Breast epithelium (tissue), 3 donors: ENCODE measurements at regions not wholly inside any gene's neighbourhood (a gene's known extent, or its start where the extent isn't known, plus 50 kb on each side); places are given as distances from the start of the nearest gene placed in this dataset.

Experiments used
- POLR2AphosphoS5 ChIP-seq, 3 donors: sonication (generic); formaldehyde crosslinking; IDR thresholded peaks; one replicate each; pipeline ENCODE4 v1.6.1; 2017; ENCODE audit warnings: antibody characterized with exemption in 3 of 3
- TF ChIP-seq, protein P1 (sequence below), 3 donors: fragments of 450-650 bp; IDR thresholded peaks; one replicate each; pipeline ENCODE4 v1.5.1; 2016 to 2017; ENCODE audit warnings: antibody characterized with exemption in 3 of 3, mild to moderate bottlenecking in 3 of 3, moderate library complexity in 3 of 3

DNA sequence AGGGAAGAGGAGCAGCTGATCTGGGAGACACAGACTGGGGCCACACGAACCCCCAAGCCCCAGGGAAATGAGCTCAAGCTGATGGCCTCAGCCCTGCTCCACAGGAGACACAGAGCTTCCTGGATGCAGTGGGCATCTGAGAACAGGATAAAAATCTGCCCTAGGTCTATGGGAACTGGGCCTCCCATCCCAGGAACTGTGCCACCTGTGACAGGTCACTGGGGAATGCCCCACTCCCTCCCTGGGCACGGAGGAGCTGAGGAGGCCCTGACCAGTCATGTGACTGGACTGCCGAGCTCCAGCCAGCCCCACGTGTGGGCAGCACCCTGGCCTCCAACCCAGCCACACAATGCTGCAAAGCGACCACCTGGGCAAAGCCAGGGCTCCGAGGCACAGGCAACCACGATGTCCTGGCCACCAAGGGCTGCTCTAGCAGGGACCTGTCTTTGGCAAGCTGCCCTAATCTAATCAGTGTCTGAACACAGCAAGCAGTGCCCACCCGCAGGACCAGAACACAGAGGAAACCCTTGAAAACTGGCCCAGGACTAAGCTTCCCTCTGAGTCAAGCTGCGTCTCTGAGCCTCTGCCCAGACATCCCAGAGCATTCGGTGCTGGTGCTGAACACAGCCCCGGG lies 57.8 kb upstream of the ID2 start:
- TF ChIP-seq, protein P1, sequence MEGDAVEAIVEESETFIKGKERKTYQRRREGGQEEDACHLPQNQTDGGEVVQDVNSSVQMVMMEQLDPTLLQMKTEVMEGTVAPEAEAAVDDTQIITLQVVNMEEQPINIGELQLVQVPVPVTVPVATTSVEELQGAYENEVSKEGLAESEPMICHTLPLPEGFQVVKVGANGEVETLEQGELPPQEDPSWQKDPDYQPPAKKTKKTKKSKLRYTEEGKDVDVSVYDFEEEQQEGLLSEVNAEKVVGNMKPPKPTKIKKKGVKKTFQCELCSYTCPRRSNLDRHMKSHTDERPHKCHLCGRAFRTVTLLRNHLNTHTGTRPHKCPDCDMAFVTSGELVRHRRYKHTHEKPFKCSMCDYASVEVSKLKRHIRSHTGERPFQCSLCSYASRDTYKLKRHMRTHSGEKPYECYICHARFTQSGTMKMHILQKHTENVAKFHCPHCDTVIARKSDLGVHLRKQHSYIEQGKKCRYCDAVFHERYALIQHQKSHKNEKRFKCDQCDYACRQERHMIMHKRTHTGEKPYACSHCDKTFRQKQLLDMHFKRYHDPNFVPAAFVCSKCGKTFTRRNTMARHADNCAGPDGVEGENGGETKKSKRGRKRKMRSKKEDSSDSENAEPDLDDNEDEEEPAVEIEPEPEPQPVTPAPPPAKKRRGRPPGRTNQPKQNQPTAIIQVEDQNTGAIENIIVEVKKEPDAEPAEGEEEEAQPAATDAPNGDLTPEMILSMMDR (IDR thresholded peaks at IDR 0.05) = no peak
- TF ChIP-seq POLR2AphosphoS5 (IDR thresholded peaks at IDR 0.05) = no peak
